PFSK-1 (cell line): ENCODE measurements at regions not wholly inside any gene's neighbourhood (a gene's known extent, or its start where the extent isn't known, plus 50 kb on each side); places are given as distances from the start of the nearest gene placed in this dataset.

ENCODE experiments used
- FOXP2 ChIP-seq: optimal IDR thresholded peaks from 2 replicates; pipeline ENCODE3; 2011; ENCODE audit warnings: borderline replicate concordance, control low read depth, inconsistent platforms; ENCODE audit not compliant: insufficient read depth; ENCODE audit errors: extremely low read length, extremely low read depth
- POLR2AphosphoS5 ChIP-seq: IDR thresholded peaks from 2 replicates; pipeline ENCODE4 v1.6.1; 2012; ENCODE audit warnings: low read depth, mild to moderate bottlenecking, control low read depth, low read length, moderate library complexity
- REST ChIP-seq, 2 experiments: IDR thresholded peaks; 2 replicates each; pipeline versions ENCODE4 v1.6.1 to v1.8.0; 2011 to 2012; ENCODE audit warnings: low read depth in 2 of 2, low read length in 2 of 2, control low read depth in 1 of 2, inconsistent platforms in 1 of 2, mild to moderate bottlenecking in 1 of 2, moderate library complexity in 1 of 2; ENCODE audit not compliant: insufficient read depth in 1 of 2
- SIN3A ChIP-seq: IDR thresholded peaks from 2 replicates; pipeline ENCODE4 v1.6.1; 2012; ENCODE audit warnings: mild to moderate bottlenecking, low read length, moderate library complexity, borderline replicate concordance; ENCODE audit not compliant: insufficient read depth
- TAF1 ChIP-seq: IDR thresholded peaks from 2 replicates; pipeline ENCODE4 v1.6.1; 2012; ENCODE audit warnings: low read length, control low read depth, borderline replicate concordance; ENCODE audit not compliant: insufficient read depth

- TF ChIP-seq FOXP2 (no peak), POLR2AphosphoS5 (no peak), TAF1 (no peak), SIN3A (no peak), REST (IDR thresholded peaks at IDR 0.05; ENCODE audit: insufficient read depth in 1 of 2, low read depth in 2 of 2, low read length in 2 of 2) (no peak)
These were observed 1309.4 kb upstream of the SLC10A2 start for GRCh38 chr13:104375614-104376013.

GRCh38 chr13:104372095-104372655, 1306.0 kb upstream of the SLC10A2 start:
- TF ChIP-seq POLR2AphosphoS5 (no peak), FOXP2 (no peak), SIN3A (no peak), REST (IDR thresholded peaks at IDR 0.05; ENCODE audit: insufficient read depth in 1 of 2, low read depth in 2 of 2, low read length in 2 of 2) (no peak), TAF1 (no peak)

GRCh38 chr13:104365430-104365829, 1299.2 kb upstream of the SLC10A2 start:
- TF ChIP-seq REST (IDR thresholded peaks at IDR 0.05; ENCODE audit: insufficient read depth in 1 of 2, low read depth in 2 of 2, low read length in 2 of 2): no peak
- TF ChIP-seq SIN3A: no peak

- TF ChIP-seq FOXP2 (no peak), POLR2AphosphoS5 (no peak), TAF1 (no peak), REST (IDR thresholded peaks at IDR 0.05; ENCODE audit: insufficient read depth in 1 of 2, low read depth in 2 of 2, low read length in 2 of 2) (no peak), SIN3A (no peak)
These were observed 1291.6 kb upstream of the SLC10A2 start for GRCh38 chr13:104357672-104358354.

- TF ChIP-seq REST (IDR thresholded peaks at IDR 0.05; ENCODE audit: insufficient read depth in 1 of 2, low read depth in 2 of 2, low read length in 2 of 2): no peak
- TF ChIP-seq TAF1: no peak
- TF ChIP-seq POLR2AphosphoS5: no peak
- no peak for TF ChIP-seq FOXP2
- TF ChIP-seq SIN3A: no peak
These were observed 1291.0 kb upstream of the SLC10A2 start for GRCh38 chr13:104357174-104357573.
